IMR-90 (cell line): ENCODE measurements at regions not wholly inside any gene's neighbourhood (a gene's known extent, or its start where the extent isn't known, plus 50 kb on each side); places are given as distances from the start of the nearest gene placed in this dataset.

Experiments used
- ATAC-seq: fragments of 200-7000 bp; cut with Tn5 transposase; 2 replicates; pipeline ENCODE4 v1.9.1; 2020; ENCODE audit warnings: low read depth, mild to moderate bottlenecking, moderate library complexity
- BruUV-seq: library from RNA; stranded (reverse); fragments of 400-500 nt; replicated peaks from 2 replicates; lab custom pipeline; 2021; lab: Mats Ljungman, UMichigan
- CTCF ChIA-PET: fragments of 300-600 bp; formaldehyde crosslinking; extraction: SDS; loops from one replicate; lab custom pipeline; 2021; ENCODE audit warnings: antibody characterized with exemption; lab: Yijun Ruan, JAX
- POLR2A ChIA-PET: fragments of 300-600 bp; sonication (Branson Sonifier 250); formaldehyde crosslinking; loops from one replicate; lab custom pipeline; 2022; ENCODE audit warnings: antibody characterized with exemption; ENCODE audit not compliant: unreplicated experiment; lab: Charles Lee
- DNase-seq: peaks from one replicate; pipeline ENCODE4 v3.0.0; 2013
- H2AFZ ChIP-seq: replicated peaks from 2 replicates; pipeline ENCODE3; 2013; ENCODE audit warnings: low read length, mild to moderate bottlenecking; ENCODE audit not compliant: poor library complexity
- H2AK5ac ChIP-seq: 2 replicates; pipeline ENCODE4 v1.6.1; 2013; ENCODE audit warnings: low read depth, low read length, inconsistent platforms
- H2AK9ac ChIP-seq: replicated peaks from 2 replicates; pipeline ENCODE3; 2013; ENCODE audit warnings: mild to moderate bottlenecking, low read depth, low read length, moderate library complexity; ENCODE audit not compliant: poor library complexity
- H2BK120ac ChIP-seq: 2 replicates; pipeline ENCODE4 v1.6.1; 2013; ENCODE audit warnings: low read depth, low read length, inconsistent platforms
- H2BK15ac ChIP-seq: 3 replicates; pipeline ENCODE4 v1.6.1; 2013; ENCODE audit warnings: low read depth, low read length, inconsistent platforms
- H2BK20ac ChIP-seq: 2 replicates; pipeline ENCODE4 v1.6.1; 2013; ENCODE audit warnings: low read depth, mild to moderate bottlenecking, inconsistent platforms, low read length, moderate library complexity
- H2BK5ac ChIP-seq: 2 replicates; pipeline ENCODE4 v1.6.1; 2013; ENCODE audit warnings: mild to moderate bottlenecking, low read depth, low read length, inconsistent platforms; ENCODE audit not compliant: poor library complexity, severe bottlenecking
- H3K14ac ChIP-seq: replicated peaks from 2 replicates; pipeline ENCODE4 v1.6.1; 2013; ENCODE audit warnings: low read depth, low read length, inconsistent platforms
- H3K18ac ChIP-seq: 2 replicates; pipeline ENCODE4 v1.6.1; 2013; ENCODE audit warnings: low read depth, low read length, control low read depth
- H3K23ac ChIP-seq: 2 replicates; pipeline ENCODE4 v1.6.1; 2013; ENCODE audit warnings: low read depth, low read length, inconsistent platforms
- H3K27ac ChIP-seq: 2 replicates; pipeline ENCODE4 v1.5.1; 2013; ENCODE audit warnings: mild to moderate bottlenecking, control low read depth, low read length; ENCODE audit not compliant: insufficient read depth
- H3K27me3 ChIP-seq: 2 replicates; pipeline ENCODE4 v1.6.1; 2013; ENCODE audit warnings: low read length; ENCODE audit not compliant: control insufficient read depth, insufficient read depth
- H3K36me3 ChIP-seq: 2 replicates; pipeline ENCODE4 v1.6.1; 2013; ENCODE audit warnings: low read length, mixed read lengths; ENCODE audit not compliant: control insufficient read depth, insufficient read depth
- H3K4ac ChIP-seq: 2 replicates; pipeline ENCODE4 v1.6.1; 2013; ENCODE audit warnings: low read depth, low read length, inconsistent platforms
- H3K4me1 ChIP-seq: 2 replicates; pipeline ENCODE4 v1.6.1; 2013; ENCODE audit warnings: low read length, mixed read lengths; ENCODE audit not compliant: control insufficient read depth, insufficient read depth
- H3K4me2 ChIP-seq: 2 replicates; pipeline ENCODE4 v1.6.1; 2013; ENCODE audit warnings: low read depth, mild to moderate bottlenecking, control low read depth, low read length, moderate library complexity
- H3K4me3 ChIP-seq: 2 replicates; pipeline ENCODE4 v1.5.1; 2013; ENCODE audit warnings: low read depth, mild to moderate bottlenecking, control low read depth, low read length, moderate library complexity; ENCODE audit not compliant: insufficient read depth
- H3K56ac ChIP-seq: 2 replicates; pipeline ENCODE4 v1.6.1; 2013; ENCODE audit warnings: low read length, inconsistent platforms; ENCODE audit not compliant: insufficient read depth; ENCODE audit errors: extremely low read depth
- H3K79me1 ChIP-seq, 2 experiments: 2 replicates each; pipeline ENCODE4 v1.6.1; 2013; ENCODE audit warnings: low read length in 2 of 2, inconsistent platforms in 1 of 2, low read depth in 1 of 2
- H3K9ac ChIP-seq: 2 replicates; pipeline ENCODE4 v1.6.1; 2013; ENCODE audit warnings: low read depth, low read length, control low read depth
- H3K9me1 ChIP-seq: 2 replicates; pipeline ENCODE4 v1.6.1; 2013; ENCODE audit warnings: low read length, inconsistent platforms; ENCODE audit not compliant: insufficient read depth
- H3K9me3 ChIP-seq: 2 replicates; pipeline ENCODE4 v1.6.1; 2013; ENCODE audit warnings: low read length; ENCODE audit not compliant: control insufficient read depth, insufficient read depth
- H4K20me1 ChIP-seq: 2 replicates; pipeline ENCODE4 v1.6.1; 2013; ENCODE audit warnings: low read length, inconsistent platforms; ENCODE audit not compliant: insufficient read depth
- H4K5ac ChIP-seq: 2 replicates; pipeline ENCODE4 v1.6.1; 2013; ENCODE audit warnings: mild to moderate bottlenecking, low read depth, low read length, control low read depth
- H4K8ac ChIP-seq, 2 experiments: 2 replicates each; pipeline ENCODE4 v1.6.1; 2013; ENCODE audit warnings: low read depth in 2 of 2, low read length in 2 of 2, control low read depth in 1 of 2, inconsistent platforms in 1 of 2
- H4K91ac ChIP-seq: 2 replicates; pipeline ENCODE4 v1.6.1; 2013; ENCODE audit warnings: low read depth, low read length, inconsistent platforms; ENCODE audit not compliant: insufficient read depth
- BHLHE40 ChIP-seq: fragments of 150-350 bp; IDR thresholded peaks from 2 replicates; pipeline ENCODE4 v1.6.1; 2016; ENCODE audit warnings: mild to moderate bottlenecking, low read depth, low read length
- CEBPB ChIP-seq: IDR thresholded peaks from 2 replicates; pipeline ENCODE4 v1.6.1; 2012; ENCODE audit warnings: low read depth, low read length, improper control_type of control experiment
- CHD1 ChIP-seq: IDR thresholded peaks from 2 replicates; pipeline ENCODE4 v1.6.1; 2012; ENCODE audit warnings: low read depth, low read length, improper control_type of control experiment
- FOS ChIP-seq: fragments of 150-350 bp; IDR thresholded peaks from 2 replicates; pipeline ENCODE4 v1.6.1; 2016; ENCODE audit warnings: low read depth, low read length
- MAFK ChIP-seq: IDR thresholded peaks from 2 replicates; pipeline ENCODE4 v1.6.1; 2012; ENCODE audit warnings: low read depth, low read length, improper control_type of control experiment
- MAZ ChIP-seq: IDR thresholded peaks from 2 replicates; pipeline ENCODE4 v1.6.1; 2012; ENCODE audit warnings: low read depth, mild to moderate bottlenecking, low read length, improper control_type of control experiment, moderate library complexity, borderline replicate concordance
- MXI1 ChIP-seq: IDR thresholded peaks from 2 replicates; pipeline ENCODE4 v1.6.1; 2012; ENCODE audit warnings: low read depth, mild to moderate bottlenecking, low read length, moderate library complexity, borderline replicate concordance
- NFE2L2 ChIP-seq: fragments of 150-350 bp; IDR thresholded peaks from 2 replicates; pipeline ENCODE4 v1.6.1; 2016; ENCODE audit warnings: low read depth, mild to moderate bottlenecking, low read length
- POLR2A ChIP-seq: IDR thresholded peaks from 2 replicates; pipeline ENCODE4 v1.6.1; 2012; ENCODE audit warnings: mild to moderate bottlenecking, low read depth, low read length
- RAD21 ChIP-seq: IDR thresholded peaks from 2 replicates; pipeline ENCODE4 v1.6.1; 2012; ENCODE audit warnings: low read length, improper control_type of control experiment
- RCOR1 ChIP-seq: IDR thresholded peaks from 2 replicates; pipeline ENCODE4 v1.6.1; 2012; ENCODE audit warnings: mild to moderate bottlenecking, low read length, improper control_type of control experiment; ENCODE audit not compliant: insufficient replicate concordance
- RFX5 ChIP-seq: IDR thresholded peaks from 2 replicates; pipeline ENCODE4 v1.8.0; 2012; ENCODE audit warnings: low read depth, mild to moderate bottlenecking, low read length, moderate library complexity
- SMC3 ChIP-seq: fragments of 150-350 bp; IDR thresholded peaks from 2 replicates; pipeline ENCODE4 v1.6.1; 2016; ENCODE audit warnings: low read depth, mild to moderate bottlenecking, antibody characterized with exemption, low read length, moderate library complexity
- dilution Hi-C: fragments of 300-500 bp; cut with HindIII; formaldehyde crosslinking; loops from one replicate; pipeline ENCODE4 v1.14.3; 2018; ENCODE audit warnings: low sequenced_read_pairs; ENCODE audit not compliant: unreplicated experiment
- in situ Hi-C: fragments of 300-500 bp; cut with MboI; formaldehyde crosslinking; loops from 3 replicates; pipeline ENCODE4 v1.14.3; 2019; ENCODE audit warnings: low sequenced_read_pairs, inconsistent platforms, mixed read lengths
- intact Hi-C: fragments of 100-400 bp; cut with micrococcal nuclease; formaldehyde crosslinking; loops from 2 replicates; pipeline ENCODE4 v1.10.0; 2022
- TF ChIP-seq, protein P1 (sequence below): fragments of 150-350 bp; IDR thresholded peaks from 2 replicates; pipeline ENCODE4 v1.6.1; 2017; ENCODE audit warnings: mild to moderate bottlenecking, antibody characterized with exemption, low read length, low read depth
- TF ChIP-seq, protein P2 (sequence below): fragments of 150-350 bp; IDR thresholded peaks from 2 replicates; pipeline ENCODE4 v1.6.1; 2016; ENCODE audit warnings: low read depth, mild to moderate bottlenecking, low read length, moderate library complexity, borderline replicate concordance
- TF ChIP-seq, protein P3 (sequence below): conservative IDR thresholded peaks from 2 replicates; pipeline ENCODE4 v1.5.1; 2012; ENCODE audit warnings: mild to moderate bottlenecking, low read depth, low read length, improper control_type of control experiment

DNA sequence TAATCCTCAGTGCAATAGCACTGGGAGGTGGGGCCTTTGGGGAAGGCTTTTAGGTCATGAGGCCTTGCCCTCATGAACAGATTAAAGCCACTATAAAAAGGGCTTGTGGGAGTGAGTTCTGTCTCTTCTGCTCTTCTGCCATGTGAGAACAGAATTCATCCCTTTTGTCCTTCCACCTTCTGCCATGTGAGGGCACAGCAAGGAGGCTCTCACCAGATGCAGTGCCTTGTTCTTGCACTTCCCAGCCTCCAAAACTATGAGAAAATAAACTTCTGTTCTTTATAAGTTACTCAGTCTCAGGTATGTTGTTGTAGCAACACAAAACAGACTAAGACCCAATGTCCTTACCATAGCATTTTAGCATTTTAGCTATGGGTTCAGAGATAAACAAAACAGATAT lies 81.7 kb upstream of the CPLX2 start:
- dilution Hi-C loops (no loop called here), in situ Hi-C loops (no loop called here), intact Hi-C loops (no loop called here)
- CTCF ChIA-PET: no interaction called here
- Histone ChIP-seq H3K14ac (no peak overlapping the region), H4K5ac (no peak overlapping the region), H3K27ac (no peak overlapping the region), H3K4ac (no peak overlapping the region), H3K56ac (no peak overlapping the region), H3K79me1 (no peaks in the 10 kb centered on the region), H4K91ac (no peak overlapping the region), H3K9me3 (no peaks in the 10 kb centered on the region), H2BK5ac (no peak overlapping the region), H3K9me1 (no peaks in the 10 kb centered on the region), H3K27me3 (no peaks in the 10 kb centered on the region), H4K20me1 (no peaks in the 10 kb centered on the region), H3K4me1 (no peaks in the 10 kb centered on the region), H3K18ac (no peak overlapping the region), H3K36me3 (no peaks in the 10 kb centered on the region), H2AFZ (no peak overlapping the region), H2AK9ac (no peak overlapping the region), H4K8ac (no peak overlapping the region), H2AK5ac (no peak overlapping the region), H3K4me2 (no peak overlapping the region), H3K23ac (no peak overlapping the region), H3K9ac (no peak overlapping the region), H3K4me3 (no peak overlapping the region), H2BK120ac (no peak overlapping the region), H2BK15ac (no peak overlapping the region), H2BK20ac (no peak overlapping the region)
- DNase-seq: no peak
- no TSS peak for BruUV-seq
- POLR2A ChIA-PET: no interaction called here
- TF ChIP-seq SMC3: no peak
- TF ChIP-seq, protein P1, sequence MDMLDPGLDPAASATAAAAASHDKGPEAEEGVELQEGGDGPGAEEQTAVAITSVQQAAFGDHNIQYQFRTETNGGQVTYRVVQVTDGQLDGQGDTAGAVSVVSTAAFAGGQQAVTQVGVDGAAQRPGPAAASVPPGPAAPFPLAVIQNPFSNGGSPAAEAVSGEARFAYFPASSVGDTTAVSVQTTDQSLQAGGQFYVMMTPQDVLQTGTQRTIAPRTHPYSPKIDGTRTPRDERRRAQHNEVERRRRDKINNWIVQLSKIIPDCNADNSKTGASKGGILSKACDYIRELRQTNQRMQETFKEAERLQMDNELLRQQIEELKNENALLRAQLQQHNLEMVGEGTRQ: no peak
- TF ChIP-seq MAFK: no peak
- TF ChIP-seq FOS: no peak
- TF ChIP-seq, protein P2, sequence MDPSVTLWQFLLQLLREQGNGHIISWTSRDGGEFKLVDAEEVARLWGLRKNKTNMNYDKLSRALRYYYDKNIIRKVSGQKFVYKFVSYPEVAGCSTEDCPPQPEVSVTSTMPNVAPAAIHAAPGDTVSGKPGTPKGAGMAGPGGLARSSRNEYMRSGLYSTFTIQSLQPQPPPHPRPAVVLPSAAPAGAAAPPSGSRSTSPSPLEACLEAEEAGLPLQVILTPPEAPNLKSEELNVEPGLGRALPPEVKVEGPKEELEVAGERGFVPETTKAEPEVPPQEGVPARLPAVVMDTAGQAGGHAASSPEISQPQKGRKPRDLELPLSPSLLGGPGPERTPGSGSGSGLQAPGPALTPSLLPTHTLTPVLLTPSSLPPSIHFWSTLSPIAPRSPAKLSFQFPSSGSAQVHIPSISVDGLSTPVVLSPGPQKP: no peak
- no peak for TF ChIP-seq CEBPB
- no peak for TF ChIP-seq BHLHE40
- TF ChIP-seq NFE2L2: no peak
- TF ChIP-seq RCOR1: no peak
- no peak for TF ChIP-seq RAD21
- TF ChIP-seq, protein P3, sequence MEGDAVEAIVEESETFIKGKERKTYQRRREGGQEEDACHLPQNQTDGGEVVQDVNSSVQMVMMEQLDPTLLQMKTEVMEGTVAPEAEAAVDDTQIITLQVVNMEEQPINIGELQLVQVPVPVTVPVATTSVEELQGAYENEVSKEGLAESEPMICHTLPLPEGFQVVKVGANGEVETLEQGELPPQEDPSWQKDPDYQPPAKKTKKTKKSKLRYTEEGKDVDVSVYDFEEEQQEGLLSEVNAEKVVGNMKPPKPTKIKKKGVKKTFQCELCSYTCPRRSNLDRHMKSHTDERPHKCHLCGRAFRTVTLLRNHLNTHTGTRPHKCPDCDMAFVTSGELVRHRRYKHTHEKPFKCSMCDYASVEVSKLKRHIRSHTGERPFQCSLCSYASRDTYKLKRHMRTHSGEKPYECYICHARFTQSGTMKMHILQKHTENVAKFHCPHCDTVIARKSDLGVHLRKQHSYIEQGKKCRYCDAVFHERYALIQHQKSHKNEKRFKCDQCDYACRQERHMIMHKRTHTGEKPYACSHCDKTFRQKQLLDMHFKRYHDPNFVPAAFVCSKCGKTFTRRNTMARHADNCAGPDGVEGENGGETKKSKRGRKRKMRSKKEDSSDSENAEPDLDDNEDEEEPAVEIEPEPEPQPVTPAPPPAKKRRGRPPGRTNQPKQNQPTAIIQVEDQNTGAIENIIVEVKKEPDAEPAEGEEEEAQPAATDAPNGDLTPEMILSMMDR: no peak
- TF ChIP-seq MXI1: no peak
- TF ChIP-seq MAZ: no peak
- TF ChIP-seq RFX5: no peak
- no peak for TF ChIP-seq POLR2A
- no peak for TF ChIP-seq CHD1
- no peak for ATAC-seq
